Stimulated activated CD8-positive, alpha-beta memory T cell treated with anti-CD3 and anti-CD28 coated beads, Interleukin-4, amount 100 ng/mL, for 24 hours (primary cell): ENCODE measurements at regions not wholly inside any gene's neighbourhood (a gene's known extent, or its start where the extent isn't known, plus 50 kb on each side); places are given as distances from the start of the nearest gene placed in this dataset.

Source experiments
- DNase-seq: peaks from one replicate; pipeline ENCODE4 v3.0.0-alpha.2; 2020; ENCODE audit warnings: low read depth

GRCh38 chr5:107293541-107294210 lies 377.1 kb downstream of the EFNA5 start:
- DNase-seq = no peak

GRCh38 chr5:107291866-107292265 lies 378.9 kb downstream of the EFNA5 start:
- DNase-seq = no peak

GRCh38 chr5:107290780-107291398 lies 379.8 kb downstream of the EFNA5 start:
- DNase-seq = no peak

- DNase-seq = no peak
These were observed 381.6 kb downstream of the EFNA5 start for GRCh38 chr5:107289030-107289714.

GRCh38 chr5:107286447-107287098 lies 384.2 kb downstream of the EFNA5 start:
- DNase-seq = no peak

GRCh38 chr5:107285772-107286171 lies 385.0 kb downstream of the EFNA5 start:
- no peak for DNase-seq

- no peak for DNase-seq
These were observed 385.8 kb downstream of the EFNA5 start for GRCh38 chr5:107284822-107285525.

GRCh38 chr5:107282061-107282460 lies 388.7 kb downstream of the EFNA5 start:
- DNase-seq = no peak

- no peak for DNase-seq
These were observed 392.0 kb downstream of the EFNA5 start for GRCh38 chr5:107278774-107279173.

- DNase-seq = no peak
These were observed 393.1 kb downstream of the EFNA5 start for GRCh38 chr5:107277485-107278125.

- no peak for DNase-seq
These were observed 395.4 kb downstream of the EFNA5 start for GRCh38 chr5:107275333-107275732.

GRCh38 chr5:107274571-107274970 lies 396.2 kb downstream of the EFNA5 start:
- DNase-seq = no peak

GRCh38 chr5:107272954-107273353 lies 397.8 kb downstream of the EFNA5 start:
- no peak for DNase-seq

- DNase-seq = no peak
These were observed 398.2 kb downstream of the EFNA5 start for GRCh38 chr5:107272509-107272908.

- DNase-seq = no peak
These were observed 398.9 kb downstream of the EFNA5 start for GRCh38 chr5:107271682-107272350.

- no peak for DNase-seq
These were observed 400.2 kb downstream of the EFNA5 start for GRCh38 chr5:107270561-107270960.

- no peak for DNase-seq
These were observed 401.1 kb downstream of the EFNA5 start for GRCh38 chr5:107269678-107270077.

GRCh38 chr5:107269256-107269655 lies 401.5 kb downstream of the EFNA5 start:
- DNase-seq = no peak

GRCh38 chr5:107268241-107268640 lies 402.5 kb downstream of the EFNA5 start:
- DNase-seq = no peak

GRCh38 chr5:107266100-107266499 lies 404.6 kb downstream of the EFNA5 start:
- DNase-seq = no peak

- DNase-seq = no peak
These were observed 405.5 kb downstream of the EFNA5 start for GRCh38 chr5:107265193-107265592.
